HL-60 (cell line): ENCODE measurements at regions not wholly inside any gene's neighbourhood (a gene's known extent, or its start where the extent isn't known, plus 50 kb on each side); places are given as distances from the start of the nearest gene placed in this dataset.

Source experiments
- POLR2AphosphoS5 ChIP-seq: IDR thresholded peaks from 2 replicates; pipeline ENCODE4 v1.6.1; 2012; ENCODE audit warnings: low read depth
- TF ChIP-seq, protein P1 (sequence below): IDR thresholded peaks from one replicate; pipeline ENCODE4 v1.5.1; 2011; ENCODE audit warnings: low read length, control low read depth, inconsistent platforms; ENCODE audit not compliant: insufficient read depth

- TF ChIP-seq, protein P1, sequence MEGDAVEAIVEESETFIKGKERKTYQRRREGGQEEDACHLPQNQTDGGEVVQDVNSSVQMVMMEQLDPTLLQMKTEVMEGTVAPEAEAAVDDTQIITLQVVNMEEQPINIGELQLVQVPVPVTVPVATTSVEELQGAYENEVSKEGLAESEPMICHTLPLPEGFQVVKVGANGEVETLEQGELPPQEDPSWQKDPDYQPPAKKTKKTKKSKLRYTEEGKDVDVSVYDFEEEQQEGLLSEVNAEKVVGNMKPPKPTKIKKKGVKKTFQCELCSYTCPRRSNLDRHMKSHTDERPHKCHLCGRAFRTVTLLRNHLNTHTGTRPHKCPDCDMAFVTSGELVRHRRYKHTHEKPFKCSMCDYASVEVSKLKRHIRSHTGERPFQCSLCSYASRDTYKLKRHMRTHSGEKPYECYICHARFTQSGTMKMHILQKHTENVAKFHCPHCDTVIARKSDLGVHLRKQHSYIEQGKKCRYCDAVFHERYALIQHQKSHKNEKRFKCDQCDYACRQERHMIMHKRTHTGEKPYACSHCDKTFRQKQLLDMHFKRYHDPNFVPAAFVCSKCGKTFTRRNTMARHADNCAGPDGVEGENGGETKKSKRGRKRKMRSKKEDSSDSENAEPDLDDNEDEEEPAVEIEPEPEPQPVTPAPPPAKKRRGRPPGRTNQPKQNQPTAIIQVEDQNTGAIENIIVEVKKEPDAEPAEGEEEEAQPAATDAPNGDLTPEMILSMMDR: no peak
- no peak for TF ChIP-seq POLR2AphosphoS5
Observed at GRCh38 chr7:7077945-7078344, 104.4 kb upstream of the C1GALT1 start.
